ENCODE measurements at regions not wholly inside any gene's neighbourhood (a gene's known extent, or its start where the extent isn't known, plus 50 kb on each side); places are given as distances from the start of the nearest gene placed in this dataset.

GRCh38 chr2:155176345-155176744 lies 477.9 kb downstream of the KCNJ3 start:
- no peak overlapping the region for H3K4me3 ChIP-seq
- TF ChIP-seq CTCF (IDR thresholded peaks at IDR 0.05) (no peak), POLR2A (IDR thresholded peaks at IDR 0.05) (no peak)
- no peak for DNase-seq
- H3K36me3 ChIP-seq = no peaks in the 10 kb centered on the region
- intact Hi-C loops (cut with DNase I; ENCODE audit: low total_unique reads) = no loop called here
- H3K9me3 ChIP-seq = no peaks in the 10 kb centered on the region
- no peaks in the 10 kb centered on the region for H3K27me3 ChIP-seq
- H3K4me1 ChIP-seq = no peaks in the 10 kb centered on the region
- no peak overlapping the region for H3K27ac ChIP-seq

- DNase-seq = no peak
- Histone ChIP-seq H3K4me1 (no peaks in the 10 kb centered on the region), H3K4me3 (no peak overlapping the region), H3K27me3 (no peaks in the 10 kb centered on the region), H3K27ac (no peak overlapping the region), H3K36me3 (no peaks in the 10 kb centered on the region), H3K9me3 (no peaks in the 10 kb centered on the region)
- TF ChIP-seq POLR2A (IDR thresholded peaks at IDR 0.05) = no peak
- no peak for TF ChIP-seq CTCF (IDR thresholded peaks at IDR 0.05)
- intact Hi-C loops (cut with DNase I; ENCODE audit: low total_unique reads) = no loop called here
Observed at GRCh38 chr2:155169317-155169716, 470.8 kb downstream of the KCNJ3 start.

GRCh38 chr2:155162494-155162893 lies 464.0 kb downstream of the KCNJ3 start:
- intact Hi-C loops (cut with DNase I; ENCODE audit: low total_unique reads) = no loop called here
- no peaks in the 10 kb centered on the region for H3K27me3 ChIP-seq
- DNase-seq = no peak
- H3K4me1 ChIP-seq = no peaks in the 10 kb centered on the region
- no peak overlapping the region for H3K27ac ChIP-seq
- H3K4me3 ChIP-seq = no peak overlapping the region
- H3K9me3 ChIP-seq = no peaks in the 10 kb centered on the region
- H3K36me3 ChIP-seq = no peaks in the 10 kb centered on the region
- no peak for TF ChIP-seq POLR2A (IDR thresholded peaks at IDR 0.05)
- no peak for TF ChIP-seq CTCF (IDR thresholded peaks at IDR 0.05)

- no peaks in the 10 kb centered on the region for H3K9me3 ChIP-seq
- no peak overlapping the region for H3K27ac ChIP-seq
- H3K27me3 ChIP-seq = no peaks in the 10 kb centered on the region
- DNase-seq = no peak
- intact Hi-C loops (cut with DNase I; ENCODE audit: low total_unique reads) = no loop called here
- no peak overlapping the region for H3K4me3 ChIP-seq
- TF ChIP-seq CTCF (IDR thresholded peaks at IDR 0.05) (no peak), POLR2A (IDR thresholded peaks at IDR 0.05) (no peak)
- no peaks in the 10 kb centered on the region for H3K36me3 ChIP-seq
- H3K4me1 ChIP-seq = no peaks in the 10 kb centered on the region
Observed at GRCh38 chr2:155161314-155161713, 462.8 kb downstream of the KCNJ3 start.

- Histone ChIP-seq H3K36me3 (no peaks in the 10 kb centered on the region), H3K4me1 (no peaks in the 10 kb centered on the region), H3K4me3 (no peak overlapping the region), H3K27ac (no peak overlapping the region), H3K9me3 (no peaks in the 10 kb centered on the region), H3K27me3 (no peaks in the 10 kb centered on the region)
- TF ChIP-seq CTCF (IDR thresholded peaks at IDR 0.05) (no peak), POLR2A (IDR thresholded peaks at IDR 0.05) (no peak)
- intact Hi-C loops (cut with DNase I; ENCODE audit: low total_unique reads) = no loop called here
- no peak for DNase-seq
Observed at GRCh38 chr2:155157711-155158110, 459.2 kb downstream of the KCNJ3 start.
